Frontal cortex (tissue), 3 donors: ENCODE measurements at regions not wholly inside any gene's neighbourhood (a gene's known extent, or its start where the extent isn't known, plus 50 kb on each side); places are given as distances from the start of the nearest gene placed in this dataset.
"Not testable (repeated sequence)": the region's sequence is repeated elsewhere in the genome, so short reads cannot be mapped to it uniquely, and the experiment has no call there.

ENCODE experiments used
- DNase-seq, 2 donors: peaks; one replicate each; pipeline ENCODE4 v3.0.0; 2012; ENCODE audit warnings: low spot score in 2 of 2
- FAIRE-seq: peaks from 2 replicates; lab custom pipeline; 2012; peaks lifted over from hg19 to GRCh38; lab: Jason Lieb, UNC
- donor health status: control.
- donor health status: control.
- donor health status: control.

DNA sequence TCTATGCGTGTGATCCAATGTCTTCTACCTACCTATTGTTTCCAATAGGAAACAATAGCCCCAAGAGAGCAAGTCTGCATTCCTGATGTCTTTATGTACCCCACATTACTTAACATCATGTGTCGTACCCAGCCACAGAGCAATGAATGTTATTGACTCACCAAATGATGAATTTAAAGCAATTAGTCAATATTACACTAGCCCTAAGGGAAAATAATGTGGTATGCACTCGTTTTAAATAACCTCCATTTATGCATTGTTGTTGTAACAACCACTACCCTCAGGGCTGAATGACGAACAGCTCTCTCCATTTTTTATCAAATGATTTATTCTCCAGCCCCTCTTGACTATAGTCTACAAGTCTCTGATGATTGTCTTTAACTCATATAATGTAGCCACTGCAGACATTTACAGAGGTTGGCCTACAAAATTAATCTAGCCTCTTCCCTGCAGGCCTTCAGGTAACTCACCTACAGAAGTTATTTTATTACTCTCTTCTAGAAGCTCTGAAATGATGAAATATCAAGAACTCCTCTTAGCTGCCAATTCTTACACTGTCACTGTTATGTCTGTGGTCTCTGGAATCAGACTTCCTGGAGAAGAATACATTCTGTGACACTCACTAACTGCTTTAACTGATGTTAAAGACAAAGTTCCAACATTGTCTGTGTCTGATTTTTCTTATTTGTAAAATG, 601.7 kb upstream of the GRIA3 start:
- DNase-seq, result no peak
- no peak for FAIRE-seq

GRCh38 chrX:122582975-122583305, 601.1 kb upstream of the GRIA3 start:
- FAIRE-seq, result no peak
- DNase-seq, result no peak

GRCh38 chrX:122583551-122583950, 600.5 kb upstream of the GRIA3 start:
- DNase-seq (no peak), FAIRE-seq (no peak)

DNA sequence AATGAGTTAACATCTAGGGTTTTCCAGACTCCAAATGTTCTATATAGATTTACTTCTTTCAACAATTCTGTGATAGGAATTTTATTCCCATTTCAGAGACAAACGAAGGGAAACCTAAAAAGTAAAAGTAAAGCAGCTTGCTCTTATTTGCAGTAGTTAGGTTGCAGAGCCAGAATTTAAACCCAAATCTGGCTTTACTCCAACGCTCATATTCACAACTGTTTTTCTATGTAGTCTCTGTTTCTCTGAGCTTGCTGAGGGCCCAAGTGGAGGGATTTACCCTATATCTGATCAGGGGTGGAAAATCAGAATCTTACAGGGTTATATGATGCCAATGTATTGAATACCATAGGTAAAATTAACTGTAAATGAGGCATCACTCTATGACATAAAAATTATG, 599.1 kb upstream of the GRIA3 start:
- no peak for DNase-seq
- FAIRE-seq, result no peak

DNA sequence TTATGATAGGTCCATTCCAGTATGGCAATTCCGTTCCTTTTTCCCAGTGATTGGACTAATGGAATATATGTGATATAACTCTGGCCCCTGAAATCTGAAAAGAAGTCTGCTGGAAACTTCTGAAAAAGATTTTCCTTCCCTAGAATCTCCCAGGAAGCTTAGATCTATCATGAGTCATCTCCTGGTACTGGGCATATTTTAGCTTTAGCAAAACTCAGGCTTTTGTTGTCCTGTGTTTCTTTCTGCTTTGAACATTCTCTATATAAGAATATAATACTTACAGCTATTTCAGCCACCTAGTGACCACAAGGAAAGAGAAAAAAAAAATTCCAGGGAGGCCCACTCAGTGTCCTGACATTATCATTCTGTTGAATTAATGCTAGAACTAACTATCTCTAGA, 597.2 kb upstream of the GRIA3 start:
- DNase-seq (no peak), FAIRE-seq (no peak)

- FAIRE-seq, result no peak
Measured at GRCh38 chrX:122591546-122591945, 592.5 kb upstream of the GRIA3 start.

DNA sequence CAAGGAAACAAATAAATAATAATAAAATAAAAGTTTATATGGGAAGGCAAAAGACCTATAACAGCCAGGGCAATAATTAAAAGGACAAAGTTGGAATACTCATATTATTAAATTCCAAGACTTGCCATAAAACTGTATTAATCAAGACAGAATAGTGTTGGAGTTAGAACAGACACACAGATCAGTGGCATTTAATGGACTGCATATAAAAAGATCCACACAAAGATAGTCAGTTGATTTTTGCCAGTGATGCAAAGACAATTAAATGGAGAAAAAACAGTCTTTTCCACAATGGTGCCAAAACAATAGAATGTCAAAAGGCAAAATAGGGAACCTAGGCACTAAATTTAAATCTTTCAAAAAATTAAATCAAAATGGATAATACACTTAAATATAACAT, 587.1 kb upstream of the GRIA3 start:
- no peak for DNase-seq
- FAIRE-seq, result no peak

More at GRCh38 chrX:122591546-122591945, 592.5 kb upstream of the GRIA3 start:
- no peak for DNase-seq

GRCh38 chrX:122622795-122623194, 561.3 kb upstream of the GRIA3 start:
- FAIRE-seq (no peak), DNase-seq (no peak)

GRCh38 chrX:122625239-122625638, 558.8 kb upstream of the GRIA3 start:
- FAIRE-seq (no peak), DNase-seq (no peak)

DNA sequence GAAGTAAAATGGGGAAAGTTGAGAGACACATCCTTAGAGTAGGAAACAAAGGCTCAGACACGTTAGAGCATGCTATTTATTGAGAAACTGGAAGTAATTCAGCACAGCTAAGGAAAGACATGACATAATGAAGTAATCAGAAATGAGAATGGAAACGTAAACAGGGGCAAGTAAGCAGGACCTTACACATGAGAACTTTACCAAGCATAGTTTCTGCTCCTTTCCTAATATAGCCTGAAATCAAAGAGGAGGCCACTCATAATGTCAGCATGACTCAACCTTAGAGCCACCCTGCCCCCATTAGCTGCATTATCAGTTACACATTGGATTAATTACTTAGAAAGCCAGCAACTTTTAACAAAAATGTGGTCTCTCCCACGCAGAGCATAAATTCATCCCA, 558.3 kb upstream of the GRIA3 start:
- no peak for FAIRE-seq
- no peak for DNase-seq

GRCh38 chrX:122626871-122627270, 557.2 kb upstream of the GRIA3 start:
- DNase-seq, result no peak
- FAIRE-seq, result no peak

DNA sequence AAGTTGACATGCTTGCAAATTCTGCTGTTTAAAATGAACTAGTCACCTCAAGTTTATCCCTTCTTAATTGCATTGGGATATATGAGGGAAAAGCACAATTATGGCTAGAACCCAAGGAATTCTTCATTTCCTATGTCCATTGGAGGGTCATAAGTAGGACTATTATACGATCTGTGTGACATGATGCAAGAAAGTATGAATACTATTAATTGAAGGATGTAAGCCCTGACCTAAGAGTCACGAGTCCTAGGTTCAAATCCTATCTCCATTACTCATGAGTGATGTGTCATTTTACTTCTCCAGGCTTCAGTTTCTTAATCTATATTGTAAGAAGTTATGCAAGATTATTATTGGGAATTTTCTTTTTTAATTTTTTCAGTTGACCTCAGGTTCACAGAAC, 542.9 kb upstream of the GRIA3 start:
- no peak for FAIRE-seq
- DNase-seq, result no peak

DNA sequence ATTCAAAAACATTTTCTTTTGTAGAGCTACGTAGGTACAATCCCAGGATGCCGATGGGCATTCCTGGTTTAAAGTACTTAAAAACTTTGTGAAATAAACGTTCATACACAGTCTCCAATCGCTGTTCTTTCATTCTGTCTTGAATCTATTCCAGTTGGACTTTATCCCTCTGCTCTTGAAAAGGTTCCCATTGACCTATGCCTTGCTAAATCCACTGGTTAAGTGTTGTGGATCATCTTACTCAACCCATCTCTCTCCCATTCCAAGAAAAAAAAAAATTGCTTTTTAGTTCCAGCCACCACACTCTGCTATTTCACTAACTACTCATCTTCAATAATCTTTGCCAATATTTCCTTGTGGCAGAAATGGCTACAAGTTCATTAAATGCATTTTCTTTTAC, 542.3 kb upstream of the GRIA3 start:
- DNase-seq (no peak), FAIRE-seq (no peak)

DNA sequence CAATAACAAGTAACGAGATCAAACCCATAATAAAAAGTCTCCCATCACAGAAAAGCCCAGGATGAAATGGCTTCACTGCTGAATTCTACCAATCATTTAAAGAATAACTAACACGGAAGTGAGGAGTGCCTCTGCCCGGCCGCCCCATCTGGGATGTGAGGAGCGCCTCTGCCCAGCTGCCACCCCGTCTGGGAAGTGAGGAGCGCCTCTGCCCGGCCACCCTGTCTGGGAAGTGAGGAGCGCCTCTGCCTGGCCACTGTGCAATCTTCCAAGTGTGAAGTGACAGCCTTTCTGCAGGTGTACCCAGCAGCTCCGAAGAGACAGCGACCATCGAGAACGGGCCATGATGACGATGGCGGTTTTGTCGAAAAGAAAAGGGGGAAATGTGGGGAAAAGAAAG, 528.8 kb upstream of the GRIA3 start:
- DNase-seq, FAIRE-seq: not testable (repeated sequence)

DNA sequence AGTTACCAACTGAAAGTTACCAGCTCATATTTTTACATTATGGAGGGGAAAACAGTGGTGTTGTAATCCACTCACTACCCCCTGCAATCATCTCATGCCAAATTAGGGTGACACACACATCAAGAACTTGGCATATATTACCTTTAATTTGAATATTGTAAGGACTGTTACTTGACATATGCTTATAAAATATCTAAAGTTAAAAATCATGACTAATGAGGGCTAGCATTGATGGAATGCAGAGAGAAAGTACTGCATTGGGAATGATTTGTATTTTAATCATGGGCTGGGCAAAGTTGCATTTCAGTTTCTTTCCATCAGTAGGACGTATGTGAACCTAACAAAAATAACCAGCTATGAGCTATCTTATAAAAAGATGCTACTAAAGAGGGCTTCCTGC, 517.5 kb upstream of the GRIA3 start:
- no peak for DNase-seq
- no peak for FAIRE-seq

- DNase-seq (no peak), FAIRE-seq (no peak)
Measured at GRCh38 chrX:122667667-122668066, 516.4 kb upstream of the GRIA3 start.

GRCh38 chrX:122703762-122704161, 480.3 kb upstream of the GRIA3 start:
- DNase-seq, result no peak
- FAIRE-seq, result no peak

DNA sequence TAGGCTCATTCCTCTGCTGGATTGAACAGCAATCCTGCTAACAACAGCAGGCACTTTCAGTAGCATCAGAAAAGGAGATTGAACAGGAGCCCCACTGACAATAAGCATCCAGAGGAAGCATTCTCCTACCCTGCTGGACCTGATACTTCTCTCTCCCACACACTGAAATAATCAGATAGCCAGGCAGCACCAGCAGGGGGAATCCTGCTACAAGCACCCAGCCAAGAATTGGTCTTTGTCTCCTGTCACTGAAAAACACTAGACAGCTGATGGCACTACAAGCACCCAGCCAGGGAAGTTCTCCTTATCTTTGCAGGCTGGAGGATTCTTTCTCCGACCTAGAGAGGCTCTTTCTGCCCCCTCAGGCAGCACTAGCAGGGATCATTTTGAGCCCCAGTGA, 444.3 kb upstream of the GRIA3 start:
- no peak for FAIRE-seq
- no peak for DNase-seq

- FAIRE-seq (no peak), DNase-seq (no peak)
Measured at GRCh38 chrX:122770581-122770980, 413.5 kb upstream of the GRIA3 start.

DNA sequence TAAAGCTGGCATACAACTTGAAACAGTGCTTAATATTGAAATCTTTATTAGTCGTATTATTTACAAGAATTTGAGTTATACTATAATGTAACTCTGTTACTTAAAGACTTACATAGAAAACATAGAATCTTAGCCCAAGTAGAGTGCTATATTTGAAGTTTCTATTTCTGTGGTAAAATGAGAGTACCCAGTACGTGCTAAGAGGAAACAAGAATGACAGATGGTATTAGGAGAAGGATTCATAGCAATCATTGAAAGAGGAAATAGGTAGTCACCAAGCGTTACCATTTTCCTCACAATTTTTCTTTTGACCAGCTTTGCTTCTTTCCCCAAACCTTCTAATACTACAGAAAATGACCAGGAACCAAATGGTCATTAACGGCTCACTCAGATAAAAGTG, 412.1 kb upstream of the GRIA3 start:
- DNase-seq (no peak), FAIRE-seq (no peak)

GRCh38 chrX:122777766-122778165, 406.3 kb upstream of the GRIA3 start:
- DNase-seq (no peak), FAIRE-seq (no peak)

DNA sequence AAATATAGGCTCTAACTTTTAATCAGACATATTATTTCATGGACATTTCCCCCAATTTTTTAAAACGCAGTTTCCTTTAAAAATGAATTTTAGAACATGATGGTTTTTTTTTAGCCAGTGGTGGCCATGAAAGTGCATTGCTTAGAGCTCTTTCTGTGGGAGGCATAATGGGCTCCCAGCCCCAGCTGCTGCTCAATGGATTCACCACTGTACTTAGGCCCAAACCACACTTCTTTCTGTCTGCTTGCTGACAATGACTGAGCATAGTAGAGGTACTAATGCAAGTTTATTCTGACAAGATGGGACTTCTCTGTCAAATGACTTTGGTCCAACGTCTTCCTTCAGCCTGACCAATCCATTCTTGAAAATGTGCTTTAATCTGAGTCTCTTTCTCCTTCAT, 400.2 kb upstream of the GRIA3 start:
- DNase-seq (no peak), FAIRE-seq (no peak)

DNA sequence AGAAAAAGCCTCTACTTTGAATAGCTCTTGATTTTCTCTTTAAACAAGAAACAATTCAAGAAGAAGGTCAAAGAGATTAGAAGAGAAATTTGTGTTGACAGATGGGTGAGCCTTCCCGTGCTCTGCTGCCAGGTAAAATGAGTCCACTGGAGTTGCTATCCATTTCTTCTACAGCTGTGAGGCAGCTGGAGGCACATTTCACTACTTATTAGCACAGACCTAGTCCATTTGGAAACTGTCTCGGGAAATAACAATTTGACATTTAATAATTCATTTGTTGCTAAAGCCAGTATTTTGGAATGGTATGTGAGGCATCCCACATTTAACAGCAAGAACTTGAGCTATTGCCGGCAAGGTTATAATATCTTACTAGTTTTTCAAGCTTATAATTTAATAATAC, 396.8 kb upstream of the GRIA3 start:
- DNase-seq, result no peak
- FAIRE-seq, result no peak
